ENCODE measurements at regions not wholly inside any gene's neighbourhood (a gene's known extent, or its start where the extent isn't known, plus 50 kb on each side); places are given as distances from the start of the nearest gene placed in this dataset.

DNA sequence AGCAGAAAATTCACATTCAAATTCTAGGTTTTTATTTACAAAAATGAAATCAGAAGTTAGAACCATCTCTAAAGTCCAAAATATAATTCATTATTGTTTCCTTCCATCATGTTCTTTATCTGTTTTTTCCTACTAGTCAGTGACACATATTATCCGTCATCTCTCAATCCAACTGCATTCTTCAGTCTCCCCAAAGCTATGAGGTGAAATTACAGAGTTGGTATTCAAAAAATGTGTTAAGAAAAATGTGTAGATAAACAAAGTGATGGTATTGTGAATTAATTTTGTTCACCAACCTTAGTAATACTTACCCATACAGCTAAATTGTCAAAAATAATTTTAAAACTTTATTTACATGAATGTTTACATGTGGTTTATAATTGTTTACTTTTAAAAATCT, 448.7 kb upstream of the MIR17HG start:
- no peak for DNase-seq (ENCODE audit: insufficient read length, low spot score, missing footprints)
- no peaks in the 10 kb centered on the region for H3K4me1 ChIP-seq (ENCODE audit: insufficient read depth, low read length)
- H3K9me3 ChIP-seq (ENCODE audit: low read depth, low read length) = no peaks in the 10 kb centered on the region
- H3K36me3 ChIP-seq (ENCODE audit: insufficient read depth, low read length) = no peaks in the 10 kb centered on the region
- H4K20me1 ChIP-seq (ENCODE audit: insufficient read depth, low read length) = no peaks in the 10 kb centered on the region
- no peak overlapping the region for H3K4me3 ChIP-seq (ENCODE audit: insufficient read depth, low read length)
- no peak overlapping the region for H2AFZ ChIP-seq (ENCODE audit: low read length)
- H3K27me3 ChIP-seq (ENCODE audit: insufficient read depth, low read length) = no peaks in the 10 kb centered on the region
- H3K79me2 ChIP-seq (ENCODE audit: insufficient read depth, low read length) = no peaks in the 10 kb centered on the region
- TF ChIP-seq, protein P1, sequence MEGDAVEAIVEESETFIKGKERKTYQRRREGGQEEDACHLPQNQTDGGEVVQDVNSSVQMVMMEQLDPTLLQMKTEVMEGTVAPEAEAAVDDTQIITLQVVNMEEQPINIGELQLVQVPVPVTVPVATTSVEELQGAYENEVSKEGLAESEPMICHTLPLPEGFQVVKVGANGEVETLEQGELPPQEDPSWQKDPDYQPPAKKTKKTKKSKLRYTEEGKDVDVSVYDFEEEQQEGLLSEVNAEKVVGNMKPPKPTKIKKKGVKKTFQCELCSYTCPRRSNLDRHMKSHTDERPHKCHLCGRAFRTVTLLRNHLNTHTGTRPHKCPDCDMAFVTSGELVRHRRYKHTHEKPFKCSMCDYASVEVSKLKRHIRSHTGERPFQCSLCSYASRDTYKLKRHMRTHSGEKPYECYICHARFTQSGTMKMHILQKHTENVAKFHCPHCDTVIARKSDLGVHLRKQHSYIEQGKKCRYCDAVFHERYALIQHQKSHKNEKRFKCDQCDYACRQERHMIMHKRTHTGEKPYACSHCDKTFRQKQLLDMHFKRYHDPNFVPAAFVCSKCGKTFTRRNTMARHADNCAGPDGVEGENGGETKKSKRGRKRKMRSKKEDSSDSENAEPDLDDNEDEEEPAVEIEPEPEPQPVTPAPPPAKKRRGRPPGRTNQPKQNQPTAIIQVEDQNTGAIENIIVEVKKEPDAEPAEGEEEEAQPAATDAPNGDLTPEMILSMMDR (IDR thresholded peaks at IDR 0.05; ENCODE audit: extremely low read depth, low read depth, low read length) = no peak
- no peak overlapping the region for H3K4me2 ChIP-seq (ENCODE audit: insufficient read depth, low read length)
- no peak overlapping the region for H3K27ac ChIP-seq (ENCODE audit: low read depth, low read length)

DNA sequence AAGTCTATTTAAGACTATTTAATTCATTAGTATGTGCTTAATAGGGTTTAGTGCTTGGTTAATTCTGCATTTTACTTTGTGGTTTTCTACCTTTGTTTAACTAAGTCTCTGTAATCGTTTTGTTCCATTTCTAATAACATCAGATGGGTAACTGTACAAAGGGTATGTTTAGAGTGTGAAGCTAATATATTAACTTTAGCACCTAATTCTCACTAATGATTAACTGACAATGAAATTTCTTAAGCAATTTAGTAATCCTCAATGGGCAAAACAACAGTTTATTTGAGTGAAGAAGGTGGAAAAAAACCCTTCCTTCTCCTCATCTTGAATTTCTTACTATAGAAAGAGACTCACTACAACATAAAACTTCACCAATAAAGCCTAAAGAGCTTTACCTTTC, 448.1 kb upstream of the MIR17HG start:
- TF ChIP-seq, protein P1 (IDR thresholded peaks at IDR 0.05; ENCODE audit: extremely low read depth, low read depth, low read length) = no peak
- Histone ChIP-seq H2AFZ (ENCODE audit: low read length) (no peak overlapping the region), H3K27me3 (ENCODE audit: insufficient read depth, low read length) (no peaks in the 10 kb centered on the region), H3K27ac (ENCODE audit: low read depth, low read length) (no peak overlapping the region), H3K4me3 (ENCODE audit: insufficient read depth, low read length) (no peak overlapping the region), H3K79me2 (ENCODE audit: insufficient read depth, low read length) (no peaks in the 10 kb centered on the region), H3K4me1 (ENCODE audit: insufficient read depth, low read length) (no peaks in the 10 kb centered on the region), H4K20me1 (ENCODE audit: insufficient read depth, low read length) (no peaks in the 10 kb centered on the region), H3K4me2 (ENCODE audit: insufficient read depth, low read length) (no peak overlapping the region), H3K9me3 (ENCODE audit: low read depth, low read length) (no peaks in the 10 kb centered on the region), H3K36me3 (ENCODE audit: insufficient read depth, low read length) (no peaks in the 10 kb centered on the region)
- DNase-seq (ENCODE audit: insufficient read length, low spot score, missing footprints) = no peak

DNA sequence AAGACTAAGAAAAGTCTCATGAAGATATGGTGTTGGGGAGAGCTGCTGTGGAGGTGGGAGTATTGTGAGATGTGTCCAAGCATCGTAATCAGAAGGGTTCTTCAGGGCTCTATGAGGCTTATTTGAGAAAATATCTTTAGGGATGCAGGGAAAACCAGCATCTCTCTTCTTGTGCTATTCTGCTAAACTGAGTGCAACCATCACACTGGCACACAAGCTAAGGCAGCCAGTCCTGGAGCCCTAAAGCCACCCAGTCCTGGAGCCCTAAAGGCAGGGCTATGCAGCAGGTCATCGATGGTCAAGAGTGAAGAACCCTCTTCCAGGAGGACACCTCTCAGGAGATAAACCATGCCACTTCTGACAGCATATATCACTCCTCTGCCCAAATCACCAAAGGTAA, 445.2 kb upstream of the MIR17HG start:
- Histone ChIP-seq H3K79me2 (ENCODE audit: insufficient read depth, low read length) (no peaks in the 10 kb centered on the region), H3K36me3 (ENCODE audit: insufficient read depth, low read length) (no peaks in the 10 kb centered on the region), H3K27ac (ENCODE audit: low read depth, low read length) (no peak overlapping the region), H3K9me3 (ENCODE audit: low read depth, low read length) (peaks cover under 1% of the 10 kb centered on the region), H3K4me3 (ENCODE audit: insufficient read depth, low read length) (no peak overlapping the region), H3K4me1 (ENCODE audit: insufficient read depth, low read length) (no peaks in the 10 kb centered on the region), H4K20me1 (ENCODE audit: insufficient read depth, low read length) (no peaks in the 10 kb centered on the region), H2AFZ (ENCODE audit: low read length) (no peak overlapping the region), H3K4me2 (ENCODE audit: insufficient read depth, low read length) (no peak overlapping the region), H3K27me3 (ENCODE audit: insufficient read depth, low read length) (no peaks in the 10 kb centered on the region)
- TF ChIP-seq, protein P1 (IDR thresholded peaks at IDR 0.05; ENCODE audit: extremely low read depth, low read depth, low read length) = no peak
- DNase-seq (ENCODE audit: insufficient read length, low spot score, missing footprints) = no peak

DNA sequence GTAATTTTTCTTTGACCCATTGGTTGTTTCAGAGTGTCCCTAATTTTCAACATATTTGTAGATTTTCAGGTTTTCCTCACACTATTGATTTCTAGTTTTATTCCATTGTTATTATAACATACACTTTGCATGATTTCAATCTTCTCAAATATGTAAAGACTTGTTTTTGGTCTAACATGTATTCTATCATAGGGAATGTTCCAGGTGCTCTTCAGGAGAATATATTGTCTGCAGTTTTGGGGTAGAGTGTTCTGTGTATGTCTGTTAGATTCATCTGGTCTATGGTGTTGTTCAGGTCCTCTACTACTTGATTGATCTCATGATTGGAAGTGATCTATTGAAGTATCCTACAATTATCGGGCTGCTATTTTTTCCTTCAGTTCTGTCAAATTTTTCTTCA, 440.9 kb upstream of the MIR17HG start:
- Histone ChIP-seq H3K79me2 (ENCODE audit: insufficient read depth, low read length) (no peaks in the 10 kb centered on the region), H3K27me3 (ENCODE audit: insufficient read depth, low read length) (no peaks in the 10 kb centered on the region), H3K4me3 (ENCODE audit: insufficient read depth, low read length) (no peak overlapping the region), H4K20me1 (ENCODE audit: insufficient read depth, low read length) (no peaks in the 10 kb centered on the region), H3K36me3 (ENCODE audit: insufficient read depth, low read length) (no peaks in the 10 kb centered on the region), H3K4me1 (ENCODE audit: insufficient read depth, low read length) (no peaks in the 10 kb centered on the region), H3K4me2 (ENCODE audit: insufficient read depth, low read length) (no peak overlapping the region), H3K9me3 (ENCODE audit: low read depth, low read length) (peaks cover 2% of the 10 kb centered on the region), H3K27ac (ENCODE audit: low read depth, low read length) (no peak overlapping the region), H2AFZ (ENCODE audit: low read length) (no peak overlapping the region)
- TF ChIP-seq, protein P1 (IDR thresholded peaks at IDR 0.05; ENCODE audit: extremely low read depth, low read depth, low read length) = no peak
- DNase-seq (ENCODE audit: insufficient read length, low spot score, missing footprints) = no peak

All from osteoblast (primary cell).